ENCODE measurements at regions not wholly inside any gene's neighbourhood (a gene's known extent, or its start where the extent isn't known, plus 50 kb on each side); places are given as distances from the start of the nearest gene placed in this dataset.

GRCh38 chr9:107983762-107984161 is 494.2 kb upstream of the KLF4 start:
- Histone ChIP-seq H3K4me1 (ENCODE audit: control insufficient read depth in 5 of 5, insufficient read depth in 5 of 5, low read length in 5 of 5) (peaks cover 0 to 4% (median 3%) of the 10 kb centered on the region in 5 donors), H3K27ac (ENCODE audit: low read depth, low read length) (no peak overlapping the region), H3K9ac (ENCODE audit: low read length in 5 of 5) (no peak overlapping the region), H3K36me3 (ENCODE audit: control insufficient read depth in 5 of 5, insufficient read depth in 5 of 5, low read length in 5 of 5) (no peaks in the 10 kb centered on the region), H3K9me3 (ENCODE audit: control insufficient read depth in 5 of 5, low read length in 5 of 5) (no peaks in the 10 kb centered on the region), H3K4me3 (ENCODE audit: low read depth in 1 of 5, low read length in 5 of 5) (no peak overlapping the region), H3K27me3 (ENCODE audit: control insufficient read depth in 5 of 5, insufficient read depth in 4 of 5, low read length in 5 of 5) (no peaks in the 10 kb centered on the region)

GRCh38 chr9:107983181-107983603 is 493.6 kb upstream of the KLF4 start:
- Histone ChIP-seq H3K4me3 (ENCODE audit: low read depth in 1 of 5, low read length in 5 of 5) (no peak overlapping the region), H3K27ac (ENCODE audit: low read depth, low read length) (no peak overlapping the region), H3K27me3 (ENCODE audit: control insufficient read depth in 5 of 5, insufficient read depth in 4 of 5, low read length in 5 of 5) (no peaks in the 10 kb centered on the region), H3K4me1 (ENCODE audit: control insufficient read depth in 5 of 5, insufficient read depth in 5 of 5, low read length in 5 of 5) (no peaks in the 10 kb centered on the region), H3K9me3 (ENCODE audit: control insufficient read depth in 5 of 5, low read length in 5 of 5) (no peaks in the 10 kb centered on the region), H3K36me3 (ENCODE audit: control insufficient read depth in 5 of 5, insufficient read depth in 5 of 5, low read length in 5 of 5) (no peaks in the 10 kb centered on the region), H3K9ac (ENCODE audit: low read length in 5 of 5) (no peak overlapping the region)

- no peak overlapping the region for H3K4me3 ChIP-seq (ENCODE audit: low read depth in 1 of 5, low read length in 5 of 5)
- H3K36me3 ChIP-seq (ENCODE audit: control insufficient read depth in 5 of 5, insufficient read depth in 5 of 5, low read length in 5 of 5): no peaks in the 10 kb centered on the region
- H3K27me3 ChIP-seq (ENCODE audit: control insufficient read depth in 5 of 5, insufficient read depth in 4 of 5, low read length in 5 of 5): no peaks in the 10 kb centered on the region
- no peak overlapping the region for H3K27ac ChIP-seq (ENCODE audit: low read depth, low read length)
- H3K9me3 ChIP-seq (ENCODE audit: control insufficient read depth in 5 of 5, low read length in 5 of 5): no peaks in the 10 kb centered on the region
- no peak overlapping the region for H3K9ac ChIP-seq (ENCODE audit: low read length in 5 of 5)
- H3K4me1 ChIP-seq (ENCODE audit: control insufficient read depth in 5 of 5, insufficient read depth in 5 of 5, low read length in 5 of 5): no peaks in the 10 kb centered on the region
Measured at GRCh38 chr9:107982745-107983144, 493.2 kb upstream of the KLF4 start.

- H3K9me3 ChIP-seq (ENCODE audit: control insufficient read depth in 5 of 5, low read length in 5 of 5): no peaks in the 10 kb centered on the region
- H3K4me1 ChIP-seq (ENCODE audit: control insufficient read depth in 5 of 5, insufficient read depth in 5 of 5, low read length in 5 of 5): peaks cover 0 to 1% (median 0%) of the 10 kb centered on the region in 5 donors
- H3K36me3 ChIP-seq (ENCODE audit: control insufficient read depth in 5 of 5, insufficient read depth in 5 of 5, low read length in 5 of 5): no peaks in the 10 kb centered on the region
- no peak overlapping the region for H3K9ac ChIP-seq (ENCODE audit: low read length in 5 of 5)
- no peak overlapping the region for H3K27ac ChIP-seq (ENCODE audit: low read depth, low read length)
- H3K27me3 ChIP-seq (ENCODE audit: control insufficient read depth in 5 of 5, insufficient read depth in 4 of 5, low read length in 5 of 5): no peaks in the 10 kb centered on the region
- no peak overlapping the region for H3K4me3 ChIP-seq (ENCODE audit: low read depth in 1 of 5, low read length in 5 of 5)
Measured at GRCh38 chr9:107982001-107982400, 492.4 kb upstream of the KLF4 start.

GRCh38 chr9:107980984-107981383 is 491.4 kb upstream of the KLF4 start:
- Histone ChIP-seq H3K27me3 (ENCODE audit: control insufficient read depth in 5 of 5, insufficient read depth in 4 of 5, low read length in 5 of 5) (no peaks in the 10 kb centered on the region), H3K36me3 (ENCODE audit: control insufficient read depth in 5 of 5, insufficient read depth in 5 of 5, low read length in 5 of 5) (no peaks in the 10 kb centered on the region), H3K4me3 (ENCODE audit: low read depth in 1 of 5, low read length in 5 of 5) (no peak overlapping the region), H3K9me3 (ENCODE audit: control insufficient read depth in 5 of 5, low read length in 5 of 5) (no peaks in the 10 kb centered on the region), H3K27ac (ENCODE audit: low read depth, low read length) (no peak overlapping the region), H3K4me1 (ENCODE audit: control insufficient read depth in 5 of 5, insufficient read depth in 5 of 5, low read length in 5 of 5) (peaks cover 0 to 7% (median 0%) of the 10 kb centered on the region in 5 donors), H3K9ac (ENCODE audit: low read length in 5 of 5) (no peak overlapping the region)

GRCh38 chr9:107976767-107977166 is 487.2 kb upstream of the KLF4 start:
- no peak overlapping the region for H3K4me3 ChIP-seq (ENCODE audit: low read depth in 1 of 5, low read length in 5 of 5)
- H3K36me3 ChIP-seq (ENCODE audit: control insufficient read depth in 5 of 5, insufficient read depth in 5 of 5, low read length in 5 of 5): no peaks in the 10 kb centered on the region
- H3K27me3 ChIP-seq (ENCODE audit: control insufficient read depth in 5 of 5, insufficient read depth in 4 of 5, low read length in 5 of 5): no peaks in the 10 kb centered on the region
- peaks cover 0 to 7% (median 0%) of the 10 kb centered on the region in 5 donors for H3K4me1 ChIP-seq (ENCODE audit: control insufficient read depth in 5 of 5, insufficient read depth in 5 of 5, low read length in 5 of 5)
- no peak overlapping the region for H3K9ac ChIP-seq (ENCODE audit: low read length in 5 of 5)
- no peaks in the 10 kb centered on the region for H3K9me3 ChIP-seq (ENCODE audit: control insufficient read depth in 5 of 5, low read length in 5 of 5)
- H3K27ac ChIP-seq (ENCODE audit: low read depth, low read length): no peak overlapping the region

GRCh38 chr9:107975426-107976010 is 485.9 kb upstream of the KLF4 start:
- no peaks in the 10 kb centered on the region for H3K36me3 ChIP-seq (ENCODE audit: control insufficient read depth in 5 of 5, insufficient read depth in 5 of 5, low read length in 5 of 5)
- no peaks in the 10 kb centered on the region for H3K9me3 ChIP-seq (ENCODE audit: control insufficient read depth in 5 of 5, low read length in 5 of 5)
- no peak overlapping the region for H3K9ac ChIP-seq (ENCODE audit: low read length in 5 of 5)
- H3K4me3 ChIP-seq (ENCODE audit: low read depth in 1 of 5, low read length in 5 of 5): no peak overlapping the region
- peaks cover 0 to 7% (median 0%) of the 10 kb centered on the region in 5 donors for H3K4me1 ChIP-seq (ENCODE audit: control insufficient read depth in 5 of 5, insufficient read depth in 5 of 5, low read length in 5 of 5)
- no peak overlapping the region for H3K27ac ChIP-seq (ENCODE audit: low read depth, low read length)
- H3K27me3 ChIP-seq (ENCODE audit: control insufficient read depth in 5 of 5, insufficient read depth in 4 of 5, low read length in 5 of 5): no peaks in the 10 kb centered on the region

- H3K4me1 ChIP-seq (ENCODE audit: control insufficient read depth in 5 of 5, insufficient read depth in 5 of 5, low read length in 5 of 5): peaks cover 0 to 7% (median 0%) of the 10 kb centered on the region in 5 donors
- H3K27me3 ChIP-seq (ENCODE audit: control insufficient read depth in 5 of 5, insufficient read depth in 4 of 5, low read length in 5 of 5): no peaks in the 10 kb centered on the region
- no peak overlapping the region for H3K4me3 ChIP-seq (ENCODE audit: low read depth in 1 of 5, low read length in 5 of 5)
- no peaks in the 10 kb centered on the region for H3K36me3 ChIP-seq (ENCODE audit: control insufficient read depth in 5 of 5, insufficient read depth in 5 of 5, low read length in 5 of 5)
- no peak overlapping the region for H3K9ac ChIP-seq (ENCODE audit: low read length in 5 of 5)
- H3K9me3 ChIP-seq (ENCODE audit: control insufficient read depth in 5 of 5, low read length in 5 of 5): no peaks in the 10 kb centered on the region
- no peak overlapping the region for H3K27ac ChIP-seq (ENCODE audit: low read depth, low read length)
Measured at GRCh38 chr9:107973451-107973850, 483.9 kb upstream of the KLF4 start.

GRCh38 chr9:107972346-107972745 is 482.8 kb upstream of the KLF4 start:
- Histone ChIP-seq H3K27ac (ENCODE audit: low read depth, low read length) (no peak overlapping the region), H3K36me3 (ENCODE audit: control insufficient read depth in 5 of 5, insufficient read depth in 5 of 5, low read length in 5 of 5) (no peaks in the 10 kb centered on the region), H3K4me1 (ENCODE audit: control insufficient read depth in 5 of 5, insufficient read depth in 5 of 5, low read length in 5 of 5) (peaks cover 0 to 7% (median 0%) of the 10 kb centered on the region in 5 donors), H3K4me3 (ENCODE audit: low read depth in 1 of 5, low read length in 5 of 5) (no peak overlapping the region), H3K27me3 (ENCODE audit: control insufficient read depth in 5 of 5, insufficient read depth in 4 of 5, low read length in 5 of 5) (no peaks in the 10 kb centered on the region), H3K9me3 (ENCODE audit: control insufficient read depth in 5 of 5, low read length in 5 of 5) (no peaks in the 10 kb centered on the region), H3K9ac (ENCODE audit: low read length in 5 of 5) (no peak overlapping the region)

- H3K27me3 ChIP-seq (ENCODE audit: control insufficient read depth in 5 of 5, insufficient read depth in 4 of 5, low read length in 5 of 5): no peaks in the 10 kb centered on the region
- no peaks in the 10 kb centered on the region for H3K9me3 ChIP-seq (ENCODE audit: control insufficient read depth in 5 of 5, low read length in 5 of 5)
- H3K36me3 ChIP-seq (ENCODE audit: control insufficient read depth in 5 of 5, insufficient read depth in 5 of 5, low read length in 5 of 5): no peaks in the 10 kb centered on the region
- H3K4me3 ChIP-seq (ENCODE audit: low read depth in 1 of 5, low read length in 5 of 5): no peak overlapping the region
- H3K9ac ChIP-seq (ENCODE audit: low read length in 5 of 5): no peak overlapping the region
- no peak overlapping the region for H3K27ac ChIP-seq (ENCODE audit: low read depth, low read length)
- H3K4me1 ChIP-seq (ENCODE audit: control insufficient read depth in 5 of 5, insufficient read depth in 5 of 5, low read length in 5 of 5): peaks cover 0 to 3% (median 0%) of the 10 kb centered on the region in 5 donors
Measured at GRCh38 chr9:107971241-107971640, 481.7 kb upstream of the KLF4 start.

Measured in subcutaneous abdominal adipose tissue (tissue), 5 donors.